RWPE2 (cell line): ENCODE measurements at regions not wholly inside any gene's neighbourhood (a gene's known extent, or its start where the extent isn't known, plus 50 kb on each side); places are given as distances from the start of the nearest gene placed in this dataset.

Experiments used
- ATAC-seq: fragments of 200-7000 bp; cut with Tn5 transposase; 3 replicates; pipeline ENCODE4 v1.9.1; 2021; ENCODE audit warnings: low read depth
- DNase-seq: peaks from one replicate; pipeline ENCODE4 v3.0.0-alpha.2; 2020; ENCODE audit warnings: low spot score
- H3K27ac ChIP-seq: fragments of 450-650 bp; 2 replicates; pipeline ENCODE4 v1.5.1; 2017; ENCODE audit warnings: mild to moderate bottlenecking; ENCODE audit not compliant: poor library complexity, severe bottlenecking
- H3K27me3 ChIP-seq: fragments of 250-450 bp; sonication (Bioruptor Pico); 2 replicates; pipeline ENCODE4 v1.5.1; 2021; ENCODE audit warnings: mild to moderate bottlenecking, moderate library complexity; ENCODE audit not compliant: insufficient read depth, poor library complexity, severe bottlenecking
- H3K36me3 ChIP-seq: fragments of 250-450 bp; sonication (Bioruptor Pico); 2 replicates; pipeline ENCODE4 v1.5.1; 2020; ENCODE audit warnings: low read depth, mild to moderate bottlenecking, moderate library complexity
- H3K4me1 ChIP-seq: fragments of 250-450 bp; sonication (Bioruptor Pico); 2 replicates; pipeline ENCODE4 v1.5.1; 2021; ENCODE audit warnings: mild to moderate bottlenecking, moderate library complexity; ENCODE audit not compliant: insufficient read depth, poor library complexity, severe bottlenecking
- H3K4me3 ChIP-seq: fragments of 250-450 bp; sonication (Bioruptor Pico); 2 replicates; pipeline ENCODE4 v1.5.1; 2021; ENCODE audit warnings: mild to moderate bottlenecking, moderate library complexity; ENCODE audit not compliant: severe bottlenecking
- H3K9me3 ChIP-seq: fragments of 250-450 bp; sonication (Bioruptor Pico); 2 replicates; pipeline ENCODE4 v1.5.1; 2021; ENCODE audit warnings: mild to moderate bottlenecking, moderate library complexity; ENCODE audit not compliant: severe bottlenecking
- TF ChIP-seq, protein P1 (sequence below): fragments of 450-650 bp; IDR thresholded peaks from one replicate; pipeline ENCODE4 v1.5.1; 2017; ENCODE audit warnings: mild to moderate bottlenecking, moderate library complexity; ENCODE audit not compliant: poor library complexity, severe bottlenecking

DNA sequence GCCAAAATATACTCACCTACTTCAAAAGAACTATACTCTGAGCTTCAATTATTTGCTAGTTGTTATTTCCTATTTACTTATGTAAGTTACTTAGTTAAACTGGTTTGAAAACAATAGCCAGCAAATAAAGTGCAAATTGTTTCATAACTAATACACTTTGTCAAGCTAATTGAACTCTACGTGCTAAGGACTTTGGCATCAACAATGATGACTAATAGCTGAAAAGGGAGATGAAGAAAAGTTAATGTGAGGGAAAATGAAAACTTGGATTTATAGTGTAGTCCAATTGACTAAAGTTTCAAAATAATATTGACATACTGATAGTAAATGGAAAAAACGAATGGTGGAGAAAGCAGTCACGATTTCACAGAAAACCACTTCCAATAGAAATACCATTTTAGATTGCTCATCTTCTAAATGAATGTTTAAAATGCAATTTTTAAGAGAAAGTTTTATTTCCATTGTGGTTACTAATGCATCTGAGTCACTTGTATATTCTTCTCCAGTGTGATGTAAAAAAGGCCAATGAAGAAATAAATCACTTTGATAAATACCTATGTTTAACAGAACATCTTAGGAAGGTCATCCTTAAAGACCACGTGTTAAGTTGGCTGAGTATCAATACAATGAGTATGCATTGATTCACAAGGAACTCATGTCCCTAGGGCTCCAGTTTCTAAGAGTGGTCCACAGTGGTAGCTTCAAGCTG, 455.2 kb downstream of the LTN1 start:
- Histone ChIP-seq H3K9me3 (no peaks in the 10 kb centered on the region), H3K4me3 (no peak overlapping the region), H3K27ac (peak overlapping the region; percentile 95), H3K27me3 (no peaks in the 10 kb centered on the region), H3K4me1 (peaks cover 44% of the 10 kb centered on the region), H3K36me3 (no peaks in the 10 kb centered on the region)
- TF ChIP-seq, protein P1, sequence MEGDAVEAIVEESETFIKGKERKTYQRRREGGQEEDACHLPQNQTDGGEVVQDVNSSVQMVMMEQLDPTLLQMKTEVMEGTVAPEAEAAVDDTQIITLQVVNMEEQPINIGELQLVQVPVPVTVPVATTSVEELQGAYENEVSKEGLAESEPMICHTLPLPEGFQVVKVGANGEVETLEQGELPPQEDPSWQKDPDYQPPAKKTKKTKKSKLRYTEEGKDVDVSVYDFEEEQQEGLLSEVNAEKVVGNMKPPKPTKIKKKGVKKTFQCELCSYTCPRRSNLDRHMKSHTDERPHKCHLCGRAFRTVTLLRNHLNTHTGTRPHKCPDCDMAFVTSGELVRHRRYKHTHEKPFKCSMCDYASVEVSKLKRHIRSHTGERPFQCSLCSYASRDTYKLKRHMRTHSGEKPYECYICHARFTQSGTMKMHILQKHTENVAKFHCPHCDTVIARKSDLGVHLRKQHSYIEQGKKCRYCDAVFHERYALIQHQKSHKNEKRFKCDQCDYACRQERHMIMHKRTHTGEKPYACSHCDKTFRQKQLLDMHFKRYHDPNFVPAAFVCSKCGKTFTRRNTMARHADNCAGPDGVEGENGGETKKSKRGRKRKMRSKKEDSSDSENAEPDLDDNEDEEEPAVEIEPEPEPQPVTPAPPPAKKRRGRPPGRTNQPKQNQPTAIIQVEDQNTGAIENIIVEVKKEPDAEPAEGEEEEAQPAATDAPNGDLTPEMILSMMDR: no peak
- no peak for DNase-seq
- ATAC-seq: peak; percentile 83

DNA sequence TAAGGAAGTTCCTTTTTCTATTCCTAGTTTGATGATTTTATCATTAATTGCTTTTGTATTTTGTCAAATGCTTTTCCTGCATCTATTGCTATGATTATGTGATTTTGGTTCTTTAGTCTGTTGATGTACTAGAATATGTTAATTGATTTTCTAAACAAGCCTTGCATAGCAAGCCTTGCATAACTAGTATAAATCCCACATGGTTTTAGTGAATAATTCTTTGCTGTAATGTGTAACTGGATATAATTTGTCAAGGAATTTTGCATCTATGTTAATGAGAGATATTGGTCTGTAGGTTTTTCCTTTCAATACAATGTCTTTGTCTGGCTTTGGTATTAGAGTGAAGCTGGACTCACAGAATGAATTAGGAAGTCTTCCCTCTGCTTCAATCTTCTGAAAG, 460.2 kb downstream of the LTN1 start:
- DNase-seq (no peak), ATAC-seq (no peak)
- no peaks in the 10 kb centered on the region for H3K9me3 ChIP-seq
- H3K27ac ChIP-seq: no peak overlapping the region
- TF ChIP-seq, protein P1: no peak
- no peak overlapping the region for H3K4me3 ChIP-seq
- H3K36me3 ChIP-seq: no peaks in the 10 kb centered on the region
- H3K4me1 ChIP-seq: peaks cover 10% of the 10 kb centered on the region
- H3K27me3 ChIP-seq: no peaks in the 10 kb centered on the region

DNA sequence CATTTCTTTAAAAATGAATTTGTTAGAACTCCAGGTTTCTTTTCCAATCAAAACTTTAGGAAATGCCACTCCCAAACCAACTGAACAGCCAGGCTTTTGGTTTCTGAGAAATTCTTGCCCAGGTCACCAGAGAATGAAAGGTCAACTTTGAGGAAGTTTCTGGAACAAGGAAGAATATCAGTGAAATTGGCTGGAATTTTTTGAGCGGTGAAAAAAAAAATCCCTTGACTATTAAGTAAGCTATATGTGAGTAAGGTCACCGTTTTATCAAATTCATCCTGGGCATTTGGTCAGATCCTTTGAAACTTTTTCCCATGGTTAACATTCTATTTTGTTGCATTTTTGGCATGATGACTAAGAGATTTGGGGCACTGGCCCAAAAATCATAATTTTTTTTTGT, 469.3 kb downstream of the LTN1 start:
- Histone ChIP-seq H3K4me3 (no peak overlapping the region), H3K27ac (peak overlapping the region; percentile 44), H3K36me3 (no peaks in the 10 kb centered on the region), H3K27me3 (no peaks in the 10 kb centered on the region), H3K4me1 (peaks cover 17% of the 10 kb centered on the region), H3K9me3 (no peaks in the 10 kb centered on the region)
- TF ChIP-seq, protein P1: no peak
- ATAC-seq (no peak), DNase-seq (no peak)

DNA sequence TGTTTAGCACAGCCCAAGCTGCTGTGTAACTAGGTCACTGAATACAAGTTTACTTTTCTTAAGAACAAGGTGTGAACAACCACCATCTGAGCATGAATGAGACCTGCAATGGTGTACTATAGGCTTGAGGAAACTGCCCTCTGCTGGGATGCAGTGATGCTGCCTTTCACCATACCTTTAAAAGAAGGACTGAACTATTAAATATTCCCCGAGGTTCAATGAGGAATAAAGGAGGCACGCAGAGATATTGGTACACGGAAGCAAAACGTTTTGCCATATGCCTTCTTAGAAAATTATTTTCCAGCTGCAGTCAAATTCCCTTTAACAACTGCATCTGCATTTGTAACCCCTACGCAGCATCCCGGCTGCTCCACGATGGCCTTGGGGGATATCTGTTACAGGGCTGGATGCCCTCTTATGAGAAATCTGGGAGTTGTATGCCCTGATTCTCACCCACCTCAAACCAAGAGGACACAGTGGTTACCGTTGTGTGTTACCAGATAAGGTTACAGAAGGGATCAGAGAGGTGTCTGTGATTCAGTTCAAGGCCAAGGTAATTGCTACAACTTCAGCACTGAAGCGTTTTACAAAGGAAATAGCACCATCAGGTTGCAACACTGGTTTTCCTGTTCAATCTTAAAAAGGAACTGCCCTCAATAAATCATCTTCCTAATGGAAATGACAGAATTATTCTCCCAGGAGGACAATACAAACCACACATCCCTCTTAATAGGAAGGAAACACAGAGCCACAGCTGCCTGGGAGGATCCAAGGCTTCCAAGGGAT, 470.5 kb downstream of the LTN1 start:
- H3K27ac ChIP-seq: peak overlapping the region; percentile 44
- no peaks in the 10 kb centered on the region for H3K9me3 ChIP-seq
- ATAC-seq: peak; percentile 85
- no peaks in the 10 kb centered on the region for H3K36me3 ChIP-seq
- TF ChIP-seq, protein P1: peak; percentile 51
- peaks cover 17% of the 10 kb centered on the region for H3K4me1 ChIP-seq
- DNase-seq: no peak
- H3K4me3 ChIP-seq: no peak overlapping the region
- no peaks in the 10 kb centered on the region for H3K27me3 ChIP-seq

- TF ChIP-seq, protein P1: no peak
- no peaks in the 10 kb centered on the region for H3K27me3 ChIP-seq
- DNase-seq (no peak), ATAC-seq (no peak)
- no peaks in the 10 kb centered on the region for H3K36me3 ChIP-seq
- H3K4me3 ChIP-seq: no peak overlapping the region
- H3K4me1 ChIP-seq: peaks cover 17% of the 10 kb centered on the region
- H3K9me3 ChIP-seq: no peaks in the 10 kb centered on the region
- no peak overlapping the region for H3K27ac ChIP-seq
Observed at GRCh38 chr21:28518630-28519029, 474.0 kb downstream of the LTN1 start.
